GM18909 (cell line): ENCODE measurements at regions not wholly inside any gene's neighbourhood (a gene's known extent, or its start where the extent isn't known, plus 50 kb on each side); places are given as distances from the start of the nearest gene placed in this dataset.
A peak's percentile ranks its signal among the peaks of the same experiment; 100 is the strongest.

Source experiments
- ATAC-seq: cut with Tn5 transposase; IDR thresholded peaks from one replicate; pipeline ENCODE4 v1.9.1; 2021; ENCODE audit warnings: mild to moderate bottlenecking; ENCODE audit not compliant: unreplicated experiment, poor library complexity

DNA sequence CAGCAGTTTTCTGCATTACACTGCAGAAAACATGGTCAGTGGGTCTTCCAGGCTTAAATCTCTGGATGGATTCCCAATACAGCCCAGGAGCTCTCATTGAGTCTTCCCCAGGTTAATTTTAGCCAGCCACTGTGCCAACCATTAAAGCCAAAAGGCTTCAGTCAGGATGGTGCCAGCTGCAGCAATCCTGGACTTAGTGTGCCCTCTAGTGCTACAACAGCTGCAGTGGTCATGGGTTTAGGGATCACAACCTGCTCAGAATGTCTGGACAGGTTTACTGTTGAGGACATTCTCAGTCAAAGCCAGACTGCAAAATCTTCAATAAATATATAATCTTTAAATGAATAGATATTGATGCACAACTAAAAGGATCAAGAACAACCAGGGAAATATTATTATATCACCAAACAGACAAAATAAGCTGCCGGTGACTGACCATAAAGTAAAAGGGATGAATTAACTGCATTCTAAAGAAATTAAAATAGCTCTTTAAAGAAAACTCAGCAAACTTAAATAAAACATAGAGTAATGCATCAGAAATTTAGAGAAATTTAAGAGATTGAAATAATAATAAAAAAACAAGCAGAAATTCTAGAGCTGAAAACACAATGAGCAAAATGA, 639.9 kb downstream of the SPOCK3 start:
- peak; percentile 73 for ATAC-seq

DNA sequence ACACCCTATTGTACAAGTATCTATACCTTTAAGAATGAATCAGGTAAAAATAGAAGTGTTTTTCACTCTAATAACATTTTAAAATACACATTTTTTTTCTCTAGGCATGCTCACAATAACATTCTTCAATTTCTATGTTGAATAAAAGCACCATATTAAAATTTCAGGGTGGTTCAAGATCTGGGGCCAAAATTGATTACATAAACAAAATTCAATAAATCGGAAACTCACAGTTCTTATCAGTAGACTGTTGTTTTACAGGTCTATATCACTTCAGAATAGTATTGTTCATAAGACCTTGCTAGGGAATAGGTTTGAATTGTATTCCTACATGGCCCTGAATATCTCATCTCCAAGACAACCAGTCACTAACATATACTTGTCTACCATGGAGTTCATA, 634.0 kb downstream of the SPOCK3 start:
- no peak for ATAC-seq

DNA sequence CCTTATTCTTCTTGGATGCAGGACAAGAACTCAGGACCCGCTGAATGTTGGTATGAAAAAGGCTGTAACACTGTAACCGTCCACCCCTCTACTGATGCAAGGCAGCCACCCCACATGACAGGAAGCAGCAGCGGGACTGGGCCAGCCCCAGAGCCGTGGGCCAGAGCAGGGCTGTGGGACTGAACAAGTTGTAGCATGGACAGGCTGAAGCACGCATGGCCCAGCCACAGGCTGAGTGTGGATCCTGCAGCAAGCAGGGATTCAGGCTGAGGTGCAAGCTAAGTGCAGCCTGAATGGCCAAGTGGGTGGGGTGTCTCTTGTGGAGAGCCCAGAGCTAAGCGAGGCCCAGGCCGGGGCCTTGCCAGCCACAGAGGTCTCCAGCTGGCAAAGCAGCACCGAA, 632.2 kb downstream of the SPOCK3 start:
- no peak for ATAC-seq

DNA sequence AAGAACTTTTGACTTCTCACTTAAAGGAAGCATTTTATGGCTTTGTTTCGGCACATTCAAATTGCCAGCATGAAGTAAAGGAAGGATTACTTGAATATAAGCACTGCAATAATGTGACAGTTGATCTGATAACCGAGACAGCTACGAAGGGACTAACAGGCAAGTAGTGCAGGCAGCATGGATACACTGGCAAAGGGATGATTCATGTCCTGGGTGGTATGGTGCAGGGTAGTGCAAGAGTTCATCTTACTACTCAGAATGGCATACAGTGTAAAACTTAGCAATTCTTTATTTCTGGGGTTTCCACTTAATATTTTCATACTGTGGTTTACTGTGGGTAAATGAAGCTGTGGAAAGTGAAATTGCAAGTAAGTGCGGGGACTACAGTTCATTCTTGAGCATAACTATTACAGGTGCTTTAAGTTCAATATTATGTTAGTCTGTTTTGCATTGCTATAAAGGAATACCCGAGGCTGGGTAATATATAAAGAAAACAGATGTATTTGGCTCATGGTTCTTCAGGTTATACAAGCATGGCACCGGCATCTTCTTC, 611.8 kb downstream of the SPOCK3 start:
- no peak for ATAC-seq

DNA sequence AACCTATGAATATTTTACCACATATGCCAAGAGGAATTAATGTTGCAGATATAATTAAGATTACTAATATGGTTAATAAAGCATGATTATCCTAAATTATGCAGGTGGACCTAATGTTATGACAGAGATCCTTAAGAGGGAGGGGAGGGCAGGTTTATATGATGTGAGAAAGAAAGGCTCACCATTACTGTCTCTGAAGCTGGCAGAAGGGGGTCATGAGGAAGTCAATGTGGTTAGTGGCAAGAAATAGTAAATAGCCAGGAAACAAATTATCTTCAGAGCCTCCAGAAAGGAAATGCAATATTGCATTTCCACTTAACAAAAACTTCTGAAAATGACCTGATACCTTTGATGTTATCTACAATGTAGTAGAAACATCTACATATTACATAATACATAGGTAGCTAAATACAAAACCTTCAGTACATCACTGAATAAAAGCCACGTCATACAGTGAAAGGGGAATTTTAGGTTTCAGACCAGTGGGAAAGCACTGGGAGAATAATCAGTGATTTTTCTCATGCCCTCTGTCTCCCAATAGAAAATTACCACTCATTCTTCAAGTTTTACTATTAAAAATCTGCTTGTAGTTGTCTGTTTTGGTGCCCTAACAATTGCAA, 609.2 kb downstream of the SPOCK3 start:
- ATAC-seq, result peak; percentile 54

DNA sequence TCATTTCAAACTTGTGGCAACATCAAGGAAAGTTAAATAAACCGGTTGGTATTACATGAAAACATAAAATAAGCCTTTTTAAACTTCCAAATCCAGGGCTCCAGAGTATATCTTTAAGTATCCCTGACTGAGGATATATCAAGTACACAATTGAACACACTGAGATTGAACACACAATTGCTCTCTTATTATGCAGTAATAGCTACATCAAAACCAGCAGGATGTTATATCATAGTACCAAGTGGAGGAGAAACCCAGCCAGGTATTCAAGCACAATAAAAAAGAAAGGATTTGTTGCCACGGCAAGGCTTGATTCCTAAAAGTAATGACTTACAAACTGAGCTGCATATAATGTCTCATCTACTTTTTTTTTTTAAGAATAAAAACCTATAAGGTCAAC, 605.8 kb downstream of the SPOCK3 start:
- ATAC-seq, result no peak

DNA sequence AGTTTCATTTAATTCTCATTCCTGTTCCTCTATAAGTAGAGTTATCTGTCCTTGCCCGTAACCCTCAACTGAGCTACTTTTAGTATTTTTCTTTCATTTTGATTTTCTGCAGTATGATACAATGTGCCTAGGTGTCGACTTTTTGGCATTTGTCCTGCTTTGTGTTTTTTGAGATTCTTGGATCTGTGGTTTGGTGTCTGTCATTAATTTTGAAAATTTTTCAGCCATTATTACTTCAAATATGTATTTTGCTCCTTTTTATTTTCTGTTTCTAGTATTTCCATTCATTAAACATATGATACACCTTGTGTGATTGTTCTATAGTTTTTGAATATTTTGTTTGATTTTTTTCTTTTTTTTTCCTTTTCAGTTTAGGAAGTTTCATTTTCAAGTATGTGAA, 598.9 kb downstream of the SPOCK3 start:
- no peak for ATAC-seq

DNA sequence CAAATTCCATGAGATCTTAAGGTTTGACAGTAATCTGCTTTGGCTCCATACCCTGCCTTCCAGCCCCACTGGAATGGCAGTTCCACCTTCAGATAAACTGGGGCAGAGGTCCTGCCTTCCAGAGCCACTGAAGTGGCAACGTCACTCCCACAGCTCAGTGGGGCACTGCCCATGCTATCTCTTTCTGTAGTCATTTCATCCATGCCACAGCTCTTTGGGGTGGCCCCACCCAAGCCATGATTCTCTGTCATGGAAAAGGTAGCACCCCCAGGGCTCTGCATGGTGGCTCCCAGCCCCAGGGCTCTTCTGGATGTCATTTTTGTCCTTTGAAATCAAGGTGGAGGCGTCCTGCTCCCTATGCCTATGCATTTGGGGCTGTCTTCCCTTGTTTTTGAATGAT, 596.5 kb downstream of the SPOCK3 start:
- no peak for ATAC-seq

DNA sequence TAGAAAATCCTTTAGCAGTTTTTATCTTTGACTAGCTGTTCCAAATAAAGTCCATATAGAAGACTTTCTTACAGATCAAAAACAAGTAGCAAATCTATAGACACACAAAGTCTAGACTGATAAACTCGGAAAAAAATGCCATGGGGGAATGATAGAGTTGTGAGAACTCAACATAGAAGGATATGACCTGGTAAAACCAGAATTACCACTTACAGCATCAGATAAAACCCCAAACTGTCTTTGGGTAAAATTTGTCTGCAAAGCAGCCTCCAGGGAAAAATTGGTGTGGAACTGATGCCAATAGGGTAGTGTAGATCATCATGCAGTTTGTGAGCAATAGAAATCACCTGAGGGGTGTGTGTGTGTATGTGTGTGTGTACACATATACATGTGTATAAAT, 579.1 kb downstream of the SPOCK3 start:
- no peak for ATAC-seq

DNA sequence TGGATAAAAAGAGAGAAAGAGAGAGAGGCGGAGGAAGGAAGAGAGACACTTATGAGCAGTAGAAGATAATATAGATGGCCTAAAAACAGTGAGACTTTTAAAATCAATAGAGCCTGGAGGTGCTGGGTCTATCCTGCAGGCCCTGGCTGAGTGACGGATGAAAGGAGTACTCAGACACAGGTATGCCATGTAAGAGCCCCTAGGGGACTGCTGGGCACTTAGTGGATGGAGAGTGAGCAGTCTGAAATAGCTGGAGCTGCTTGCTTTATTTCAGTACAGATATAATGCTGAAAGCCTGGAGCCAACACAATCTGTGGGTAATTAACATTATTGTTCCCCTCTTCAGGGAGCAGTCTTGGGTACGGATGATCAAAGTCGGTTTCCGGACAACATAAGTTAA, 578.6 kb downstream of the SPOCK3 start:
- no peak for ATAC-seq

DNA sequence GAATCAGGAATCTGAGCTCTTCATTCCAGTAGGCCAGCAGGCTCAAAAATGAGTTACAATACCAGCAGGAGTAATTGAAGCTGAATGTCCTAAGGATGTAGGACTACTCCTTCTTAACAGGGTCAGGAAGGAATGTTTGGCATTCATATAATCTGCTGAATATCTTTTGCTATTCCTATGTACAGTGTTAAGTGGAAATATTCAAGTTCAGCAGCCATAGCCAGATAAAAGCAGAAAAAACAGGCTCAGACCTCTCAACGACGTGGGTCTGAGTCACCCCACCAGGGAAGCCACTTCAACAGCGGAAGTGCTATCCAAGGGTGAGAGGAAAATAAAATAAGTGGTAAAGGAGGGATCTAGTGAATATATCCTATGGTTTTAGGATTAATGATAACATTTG, 577.0 kb downstream of the SPOCK3 start:
- ATAC-seq, result no peak

DNA sequence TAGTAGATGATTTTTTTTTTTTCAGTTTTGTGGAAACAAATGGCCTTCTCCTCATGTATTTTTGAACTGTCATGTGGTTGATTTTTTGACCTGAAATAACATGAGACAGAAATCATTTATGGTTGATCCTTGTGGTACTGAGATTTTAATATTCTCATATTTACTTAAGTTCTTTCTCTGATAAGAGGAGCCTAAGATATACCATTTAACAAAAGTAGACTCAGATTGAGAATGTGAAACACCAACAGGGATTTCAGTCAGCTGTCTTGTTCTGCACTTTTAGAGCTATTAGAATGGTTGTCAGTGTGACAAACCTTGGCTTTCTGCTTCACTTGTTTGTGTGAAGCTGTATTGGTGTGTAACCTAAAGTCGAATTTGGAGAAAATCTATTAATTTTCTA, 575.7 kb downstream of the SPOCK3 start:
- peak; percentile 27 for ATAC-seq

DNA sequence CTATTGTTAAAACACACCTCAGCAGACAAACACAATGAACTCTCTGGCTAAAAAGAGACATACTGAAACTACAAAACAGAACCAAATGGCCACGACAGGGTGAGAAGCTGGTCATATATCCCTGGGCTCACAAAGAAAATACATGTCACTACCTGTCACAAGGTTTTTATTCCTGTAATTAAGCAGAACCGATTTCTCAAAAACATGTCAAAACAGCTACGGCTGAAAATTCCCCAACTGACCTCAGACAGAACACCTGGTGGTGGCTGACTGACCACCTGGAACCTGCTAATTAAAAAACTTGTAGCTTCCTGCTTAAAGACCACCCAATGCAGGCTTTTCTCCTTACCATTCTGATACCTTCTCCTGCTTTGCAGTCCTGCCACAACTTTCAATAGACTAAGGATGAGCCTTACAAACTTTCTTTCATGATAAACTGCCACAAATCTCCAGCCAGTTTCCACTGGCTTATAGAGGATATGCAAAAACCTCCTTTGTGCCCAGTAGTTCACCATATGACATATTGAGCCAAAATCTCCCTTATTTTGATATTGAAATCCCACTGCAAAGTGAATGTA, 571.9 kb downstream of the SPOCK3 start:
- peak; percentile 93 for ATAC-seq

DNA sequence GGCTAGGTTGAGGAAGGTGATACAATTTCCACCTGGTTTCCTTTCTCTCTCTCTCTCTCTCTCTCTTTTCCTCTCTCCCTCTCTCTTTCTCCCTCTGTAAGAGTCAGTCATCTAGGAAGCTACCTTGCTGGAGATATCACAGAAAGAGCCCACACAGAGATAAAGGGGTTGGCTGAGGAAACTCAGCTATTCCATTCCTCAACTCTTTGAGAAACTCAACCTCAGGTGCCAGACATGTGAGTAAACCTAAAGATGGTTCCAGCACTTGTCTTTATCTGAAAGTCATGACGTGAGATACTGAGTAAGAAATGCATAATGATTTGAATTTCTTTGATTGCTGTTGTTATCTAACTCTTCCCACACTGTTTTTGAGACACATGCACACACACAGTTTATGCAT, 564.0 kb downstream of the SPOCK3 start:
- no peak for ATAC-seq

DNA sequence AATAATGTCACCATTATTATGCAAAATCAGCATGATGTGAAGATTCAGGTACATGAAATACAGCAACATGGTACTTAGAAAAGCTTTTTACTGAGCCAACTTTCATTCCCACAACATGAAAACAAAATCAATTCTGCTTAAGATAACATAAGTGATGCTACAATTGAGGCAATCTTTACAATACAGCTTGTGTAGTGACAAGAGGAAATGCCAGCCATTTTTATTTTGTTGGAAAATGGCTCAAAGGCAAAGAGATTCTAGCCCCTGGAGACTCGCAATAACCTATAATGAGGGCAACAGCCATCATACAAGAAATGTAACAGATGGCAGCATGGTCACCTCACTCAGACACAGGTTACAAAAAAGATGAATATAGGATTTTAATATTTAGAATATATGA, 560.4 kb downstream of the SPOCK3 start:
- no peak for ATAC-seq

DNA sequence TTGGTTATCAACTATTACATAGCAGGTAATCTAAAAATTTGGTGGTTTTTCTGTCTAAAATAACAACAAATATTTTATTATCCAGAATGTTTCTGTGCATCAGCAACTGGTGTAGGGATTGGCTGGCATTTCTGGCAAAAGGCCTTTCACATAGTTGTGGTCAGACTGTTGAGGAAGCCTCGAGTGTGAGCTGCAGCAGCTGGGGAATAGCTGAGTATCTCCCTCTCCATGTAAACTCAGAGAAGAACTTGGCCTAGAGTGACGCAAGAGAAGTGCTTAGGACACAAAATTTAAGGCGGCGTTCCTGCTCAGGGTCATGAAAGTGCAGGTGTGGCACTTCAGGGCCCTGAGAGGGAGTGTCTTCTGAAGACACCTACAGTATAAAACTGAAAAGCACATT, 558.9 kb downstream of the SPOCK3 start:
- ATAC-seq, result no peak

DNA sequence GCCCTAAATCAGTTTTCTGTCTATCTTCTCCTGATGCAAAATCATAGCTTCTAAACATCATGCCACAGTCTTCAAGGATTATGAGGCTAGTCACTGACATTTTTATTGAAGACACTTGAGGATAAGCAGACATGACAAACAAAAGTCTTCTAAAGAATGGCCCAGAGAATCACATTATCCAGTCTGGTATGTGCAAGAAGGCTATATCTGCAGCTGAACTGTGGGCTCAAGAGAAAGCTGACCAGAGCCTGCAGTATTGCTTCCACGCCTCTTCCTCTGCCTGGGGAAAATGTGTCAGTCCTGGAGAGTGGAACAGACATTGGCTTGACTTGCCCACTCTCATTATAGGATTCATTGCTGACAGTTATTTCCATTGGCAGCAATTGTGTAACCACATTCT, 553.5 kb downstream of the SPOCK3 start:
- no peak for ATAC-seq

DNA sequence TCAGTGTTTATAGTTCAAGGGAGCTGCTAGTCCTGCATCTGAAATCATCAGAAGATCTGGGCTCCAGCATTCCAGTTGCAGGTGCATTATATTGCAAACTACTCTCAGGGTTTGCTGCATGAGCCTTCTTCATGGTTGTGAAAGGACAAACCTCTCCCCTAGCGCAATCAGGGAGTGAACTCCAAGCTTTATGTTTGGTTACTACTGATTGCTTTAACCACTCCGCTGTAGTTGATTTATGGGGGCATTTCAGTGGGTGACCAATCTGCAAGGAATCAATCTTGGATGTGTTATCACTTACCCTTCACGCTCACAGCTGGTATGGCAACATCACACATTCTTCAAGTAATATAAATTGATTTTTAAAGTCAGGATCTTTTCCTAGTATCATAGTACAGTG, 552.1 kb downstream of the SPOCK3 start:
- no peak for ATAC-seq
